ENCODE measurements at regions not wholly inside any gene's neighbourhood (a gene's known extent, or its start where the extent isn't known, plus 50 kb on each side); places are given as distances from the start of the nearest gene placed in this dataset.
A peak's percentile ranks its signal among the peaks of the same experiment; 100 is the strongest.

DNA sequence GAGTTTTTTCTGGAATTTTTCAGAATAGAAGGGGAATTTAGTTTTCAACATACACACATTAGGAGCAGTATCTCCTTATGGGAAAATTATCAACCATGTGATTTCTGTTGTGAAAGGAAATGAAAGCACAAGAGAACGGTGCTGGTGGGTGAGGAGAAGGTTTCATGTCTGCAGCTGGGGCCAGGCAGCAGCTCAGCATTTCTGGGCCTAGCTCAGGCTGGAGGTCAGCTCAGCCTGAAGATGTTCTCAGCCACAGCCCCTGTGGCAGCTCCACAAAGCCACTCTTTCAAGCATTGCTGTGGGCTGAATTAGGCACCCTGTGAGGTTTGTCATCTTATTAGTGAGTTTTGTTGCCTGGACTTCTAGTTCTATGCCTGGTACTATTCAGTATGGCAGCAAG, 90.3 kb downstream of the DIRAS2 start:
- Histone ChIP-seq H4K91ac (ENCODE audit: low read depth, low read length) (no peak overlapping the region), H2BK12ac (ENCODE audit: low read length) (peak overlapping the region; percentile 21), H4K8ac (ENCODE audit: low read depth, low read length) (no peak overlapping the region), H2AFZ (ENCODE audit: insufficient read depth, low read length, poor library complexity) (no peak overlapping the region), H3K4me1 (ENCODE audit: control insufficient read depth in 1 of 2, insufficient read depth in 2 of 2, low read length in 2 of 2) (peaks cover 4% of the 10 kb centered on the region in 2 experiments), H3K36me3 (ENCODE audit: control insufficient read depth in 1 of 2, insufficient read depth in 2 of 2, low read length in 2 of 2) (no peaks in the 10 kb centered on the region), H3K27me3 (ENCODE audit: insufficient read depth, low read length) (no peaks in the 10 kb centered on the region), H3K79me2 (ENCODE audit: control insufficient read depth, insufficient read depth, low read length, poor library complexity) (peaks cover 2% of the 10 kb centered on the region), H3K14ac (ENCODE audit: low read length) (no peak overlapping the region), H2AK5ac (ENCODE audit: low read length) (no peak overlapping the region), H3K4ac (ENCODE audit: low read depth, low read length) (no peak overlapping the region), H3K9me3 (ENCODE audit: insufficient read depth, low read depth, low read length) (no peaks in the 10 kb centered on the region), H3K4me2 (ENCODE audit: low read length) (no peak overlapping the region), H3K27ac (ENCODE audit: low read depth, low read length) (no peak overlapping the region), H3K4me3 (ENCODE audit: low read depth, low read length) (no peak overlapping the region), H2BK120ac (ENCODE audit: insufficient read depth, low read length, poor library complexity) (no peak overlapping the region), H3K23ac (ENCODE audit: low read length) (no peak overlapping the region), H2BK5ac (ENCODE audit: low read depth, low read length, poor library complexity) (no peak overlapping the region), H3K79me1 (ENCODE audit: low read length) (peaks cover 11% of the 10 kb centered on the region), H3K9ac (ENCODE audit: low read length) (no peak overlapping the region), H4K12ac (ENCODE audit: low read depth, low read length) (no peak overlapping the region), H3K18ac (ENCODE audit: low read length) (no peak overlapping the region)
- no peak for DNase-seq
- no CpG with 5 or more reads among the region's 1 CpG for WGBS (ENCODE audit: extremely low coverage, insufficient coverage, insufficient read length)

- Histone ChIP-seq H2AFZ (ENCODE audit: insufficient read depth, low read length, poor library complexity) (no peak overlapping the region), H3K4ac (ENCODE audit: low read depth, low read length) (no peak overlapping the region), H2BK5ac (ENCODE audit: low read depth, low read length, poor library complexity) (peak overlapping the region; percentile 53), H3K36me3 (ENCODE audit: control insufficient read depth in 1 of 2, insufficient read depth in 2 of 2, low read length in 2 of 2) (no peaks in the 10 kb centered on the region), H4K12ac (ENCODE audit: low read depth, low read length) (no peak overlapping the region), H3K4me3 (ENCODE audit: low read depth, low read length) (no peak overlapping the region), H2BK120ac (ENCODE audit: insufficient read depth, low read length, poor library complexity) (peak overlapping the region; percentile 67), H3K14ac (ENCODE audit: low read length) (no peak overlapping the region), H4K8ac (ENCODE audit: low read depth, low read length) (no peak overlapping the region), H3K27ac (ENCODE audit: low read depth, low read length) (no peak overlapping the region), H3K23ac (ENCODE audit: low read length) (no peak overlapping the region), H2BK12ac (ENCODE audit: low read length) (peak overlapping the region; percentile 50), H2AK5ac (ENCODE audit: low read length) (peak overlapping the region; percentile 29), H3K79me1 (ENCODE audit: low read length) (peaks cover 11% of the 10 kb centered on the region), H3K4me1 (ENCODE audit: control insufficient read depth in 1 of 2, insufficient read depth in 2 of 2, low read length in 2 of 2) (peaks cover 4% of the 10 kb centered on the region in 2 experiments), H3K9ac (ENCODE audit: low read length) (no peak overlapping the region), H3K27me3 (ENCODE audit: insufficient read depth, low read length) (no peaks in the 10 kb centered on the region), H3K9me3 (ENCODE audit: insufficient read depth, low read depth, low read length) (no peaks in the 10 kb centered on the region), H3K4me2 (ENCODE audit: low read length) (no peak overlapping the region), H3K18ac (ENCODE audit: low read length) (no peak overlapping the region), H4K91ac (ENCODE audit: low read depth, low read length) (peak overlapping the region; percentile 88), H3K79me2 (ENCODE audit: control insufficient read depth, insufficient read depth, low read length, poor library complexity) (peaks cover 2% of the 10 kb centered on the region)
- WGBS (ENCODE audit: extremely low coverage, insufficient coverage, insufficient read length) = no CpG with 5 or more reads among the region's 7 CpGs
- DNase-seq = no peak
These were observed 87.1 kb downstream of the DIRAS2 start for GRCh38 chr9:90555351-90556057.

DNA sequence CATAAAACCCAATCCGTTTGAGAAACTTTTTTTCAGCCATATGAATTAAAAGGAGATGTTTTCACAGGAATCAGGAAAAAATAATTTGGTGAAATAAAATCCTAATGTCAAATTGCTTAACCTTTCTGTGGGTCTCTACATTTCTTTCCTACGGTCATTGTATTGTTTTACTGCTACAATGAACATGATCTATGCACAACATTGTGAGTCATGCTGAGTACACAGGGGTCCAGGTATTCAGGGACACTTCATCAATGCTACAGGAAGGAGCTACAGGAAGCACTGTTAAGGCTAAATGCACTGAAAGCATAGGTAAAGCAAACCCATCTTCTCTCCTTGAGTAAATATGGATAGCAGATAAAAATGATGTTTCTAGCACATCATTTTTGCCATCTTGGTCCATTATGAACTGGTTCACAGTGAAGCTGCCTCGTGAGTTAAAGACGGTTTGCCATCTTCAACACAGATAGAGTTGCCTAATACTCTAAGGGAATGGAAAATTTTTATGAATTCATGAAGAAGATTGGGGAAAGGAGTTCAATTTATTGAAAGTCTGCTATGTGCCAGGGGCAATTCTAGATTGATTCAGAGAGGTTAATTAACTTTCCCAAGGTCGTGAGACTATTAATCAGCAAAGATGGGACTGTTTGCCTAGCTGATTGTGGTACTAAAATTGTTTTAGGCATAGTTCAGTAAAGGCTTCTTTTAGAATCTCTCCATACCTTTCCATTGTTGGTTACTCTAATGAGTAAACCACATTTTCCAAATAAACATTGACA, 85.5 kb downstream of the DIRAS2 start:
- Histone ChIP-seq H2BK12ac (ENCODE audit: low read length) (no peak overlapping the region), H3K9me3 (ENCODE audit: insufficient read depth, low read depth, low read length) (no peaks in the 10 kb centered on the region), H2AK5ac (ENCODE audit: low read length) (no peak overlapping the region), H3K9ac (ENCODE audit: low read length) (no peak overlapping the region), H3K4ac (ENCODE audit: low read depth, low read length) (no peak overlapping the region), H3K27ac (ENCODE audit: low read depth, low read length) (no peak overlapping the region), H3K79me1 (ENCODE audit: low read length) (peaks cover 11% of the 10 kb centered on the region), H3K4me3 (ENCODE audit: low read depth, low read length) (no peak overlapping the region), H4K8ac (ENCODE audit: low read depth, low read length) (no peak overlapping the region), H2BK5ac (ENCODE audit: low read depth, low read length, poor library complexity) (no peak overlapping the region), H4K91ac (ENCODE audit: low read depth, low read length) (no peak overlapping the region), H3K14ac (ENCODE audit: low read length) (no peak overlapping the region), H3K23ac (ENCODE audit: low read length) (no peak overlapping the region), H2BK120ac (ENCODE audit: insufficient read depth, low read length, poor library complexity) (no peak overlapping the region), H3K36me3 (ENCODE audit: control insufficient read depth in 1 of 2, insufficient read depth in 2 of 2, low read length in 2 of 2) (no peaks in the 10 kb centered on the region), H4K12ac (ENCODE audit: low read depth, low read length) (no peak overlapping the region), H3K18ac (ENCODE audit: low read length) (no peak overlapping the region), H3K4me1 (ENCODE audit: control insufficient read depth in 1 of 2, insufficient read depth in 2 of 2, low read length in 2 of 2) (peaks cover 4% of the 10 kb centered on the region in 2 experiments), H3K27me3 (ENCODE audit: insufficient read depth, low read length) (no peaks in the 10 kb centered on the region), H3K4me2 (ENCODE audit: low read length) (no peak overlapping the region), H3K79me2 (ENCODE audit: control insufficient read depth, insufficient read depth, low read length, poor library complexity) (peaks cover 2% of the 10 kb centered on the region), H2AFZ (ENCODE audit: insufficient read depth, low read length, poor library complexity) (no peak overlapping the region)
- DNase-seq = no peak
- WGBS (ENCODE audit: extremely low coverage, insufficient coverage, insufficient read length) = no CpG with 5 or more reads among the region's 5 CpGs

- H3K27me3 ChIP-seq (ENCODE audit: insufficient read depth, low read length) = no peaks in the 10 kb centered on the region
- no peaks in the 10 kb centered on the region for H3K36me3 ChIP-seq (ENCODE audit: control insufficient read depth in 1 of 2, insufficient read depth in 2 of 2, low read length in 2 of 2)
- no peak overlapping the region for H3K27ac ChIP-seq (ENCODE audit: low read depth, low read length)
- H3K9ac ChIP-seq (ENCODE audit: low read length) = no peak overlapping the region
- H3K79me1 ChIP-seq (ENCODE audit: low read length) = peaks cover 10% of the 10 kb centered on the region
- H3K4ac ChIP-seq (ENCODE audit: low read depth, low read length) = no peak overlapping the region
- no peak overlapping the region for H4K8ac ChIP-seq (ENCODE audit: low read depth, low read length)
- DNase-seq = no peak
- H4K12ac ChIP-seq (ENCODE audit: low read depth, low read length) = no peak overlapping the region
- H3K18ac ChIP-seq (ENCODE audit: low read length) = no peak overlapping the region
- no peak overlapping the region for H4K91ac ChIP-seq (ENCODE audit: low read depth, low read length)
- H2BK12ac ChIP-seq (ENCODE audit: low read length) = no peak overlapping the region
- WGBS (ENCODE audit: extremely low coverage, insufficient coverage, insufficient read length) = no CpG with 5 or more reads among the region's 9 CpGs
- H3K9me3 ChIP-seq (ENCODE audit: insufficient read depth, low read depth, low read length) = peaks cover 2% of the 10 kb centered on the region
- no peak overlapping the region for H3K14ac ChIP-seq (ENCODE audit: low read length)
- no peak overlapping the region for H3K4me3 ChIP-seq (ENCODE audit: low read depth, low read length)
- peaks cover 2% of the 10 kb centered on the region for H3K79me2 ChIP-seq (ENCODE audit: control insufficient read depth, insufficient read depth, low read length, poor library complexity)
- no peak overlapping the region for H3K4me2 ChIP-seq (ENCODE audit: low read length)
- H3K4me1 ChIP-seq (ENCODE audit: control insufficient read depth in 1 of 2, insufficient read depth in 2 of 2, low read length in 2 of 2) = peaks cover 4 to 7% of the 10 kb centered on the region in 2 experiments
- H2BK120ac ChIP-seq (ENCODE audit: insufficient read depth, low read length, poor library complexity) = no peak overlapping the region
- H2AK5ac ChIP-seq (ENCODE audit: low read length) = no peak overlapping the region
- no peak overlapping the region for H3K23ac ChIP-seq (ENCODE audit: low read length)
- H2BK5ac ChIP-seq (ENCODE audit: low read depth, low read length, poor library complexity) = no peak overlapping the region
- no peak overlapping the region for H2AFZ ChIP-seq (ENCODE audit: insufficient read depth, low read length, poor library complexity)
These were observed 83.2 kb downstream of the DIRAS2 start for GRCh38 chr9:90559075-90560073.
